ENCODE measurements at regions not wholly inside any gene's neighbourhood (a gene's known extent, or its start where the extent isn't known, plus 50 kb on each side); places are given as distances from the start of the nearest gene placed in this dataset.

GRCh38 chr12:95607642-95608041, 56.4 kb upstream of the USP44 start:
- DNase-seq (no peak), ATAC-seq (peak in 1 of 2 donors; percentile 45)
- intact Hi-C loops (cut with DNase I) = no loop called here

- intact Hi-C loops (cut with DNase I) = no loop called here
- no peak for DNase-seq
- peak; percentile 13 to 20 for ATAC-seq
Measured at GRCh38 chr12:95605875-95606274, 54.6 kb upstream of the USP44 start.

- intact Hi-C loops (cut with DNase I) = no loop called here
- peak in 1 of 2 donors; percentile 21 for ATAC-seq
- no peak for DNase-seq
Measured at GRCh38 chr12:95605087-95605486, 53.8 kb upstream of the USP44 start.

- ATAC-seq (no peak), DNase-seq (no peak)
- intact Hi-C loops (cut with DNase I) = no loop called here
Measured at GRCh38 chr12:95603351-95604145, 52.3 kb upstream of the USP44 start.

GRCh38 chr12:95601091-95601961, 50.0 kb upstream of the USP44 start:
- intact Hi-C loops (cut with DNase I) = no loop called here
- ATAC-seq (peak in 1 of 2 donors; percentile 63), DNase-seq (no peak)
